Breast epithelium (tissue), 4 donors: ENCODE measurements at regions not wholly inside any gene's neighbourhood (a gene's known extent, or its start where the extent isn't known, plus 50 kb on each side); places are given as distances from the start of the nearest gene placed in this dataset.
A peak's percentile ranks its signal among the peaks of the same experiment; 100 is the strongest.
"Not testable (repeated sequence)": the region's sequence is repeated elsewhere in the genome, so short reads cannot be mapped to it uniquely, and the experiment has no call there.

Experiments used
- DNase-seq, 2 donors: peaks; one replicate each; pipeline ENCODE4 v3.0.0-alpha.2; 2019; ENCODE audit warnings: low spot score in 2 of 2
- H3K27ac ChIP-seq, 2 donors: fragments of 200-600 bp; sonication (generic) in 1 of 2; one replicate each; pipeline ENCODE4 v1.5.1; 2016 to 2019; ENCODE audit warnings: mild to moderate bottlenecking in 1 of 2
- H3K27me3 ChIP-seq, 2 donors: fragments of 200-600 bp; sonication (generic) in 1 of 2; one replicate each; pipeline versions ENCODE4 v1.5.1 to v1.6.0; 2017 to 2019; ENCODE audit warnings: control low read depth in 1 of 2, mild to moderate bottlenecking in 1 of 2
- H3K36me3 ChIP-seq: fragments of 200-600 bp; one replicate; pipeline ENCODE4 v1.5.1; 2019
- H3K4me1 ChIP-seq, 2 donors: fragments of 200-600 bp; sonication (generic); one replicate each; pipeline ENCODE4 v1.5.1; 2016 to 2019; ENCODE audit warnings: control low read depth in 1 of 2
- H3K4me3 ChIP-seq, 3 donors: fragments of 200-600 bp; sonication (generic); 1 replicate in 2 of 3; 2 replicates in 1 of 3; pipeline ENCODE4 v1.5.1; 2016 to 2019; ENCODE audit warnings: mild to moderate bottlenecking in 3 of 3, moderate library complexity in 2 of 3
- H3K9me3 ChIP-seq, 2 donors: fragments of 200-600 bp; sonication (generic) in 1 of 2; one replicate each; pipeline ENCODE4 v1.5.1; 2016 to 2019; ENCODE audit warnings: control low read depth in 1 of 2
- POLR2A ChIP-seq: fragments of 450-650 bp; IDR thresholded peaks from one replicate; pipeline ENCODE4 v1.6.1; 2016; ENCODE audit warnings: antibody characterized with exemption, mild to moderate bottlenecking, moderate library complexity
- POLR2AphosphoS5 ChIP-seq, 3 donors: sonication (generic); formaldehyde crosslinking; IDR thresholded peaks; one replicate each; pipeline ENCODE4 v1.6.1; 2017; ENCODE audit warnings: antibody characterized with exemption in 3 of 3
- intact Hi-C: fragments of 100-400 bp; cut with DNase I; formaldehyde crosslinking; loops from one replicate; pipeline ENCODE4 v1.15.1; 2023; ENCODE audit warnings: low total_unique reads
- TF ChIP-seq, protein P1 (sequence below), 3 donors: fragments of 450-650 bp; IDR thresholded peaks; one replicate each; pipeline ENCODE4 v1.5.1; 2016 to 2017; ENCODE audit warnings: antibody characterized with exemption in 3 of 3, mild to moderate bottlenecking in 3 of 3, moderate library complexity in 3 of 3

DNA sequence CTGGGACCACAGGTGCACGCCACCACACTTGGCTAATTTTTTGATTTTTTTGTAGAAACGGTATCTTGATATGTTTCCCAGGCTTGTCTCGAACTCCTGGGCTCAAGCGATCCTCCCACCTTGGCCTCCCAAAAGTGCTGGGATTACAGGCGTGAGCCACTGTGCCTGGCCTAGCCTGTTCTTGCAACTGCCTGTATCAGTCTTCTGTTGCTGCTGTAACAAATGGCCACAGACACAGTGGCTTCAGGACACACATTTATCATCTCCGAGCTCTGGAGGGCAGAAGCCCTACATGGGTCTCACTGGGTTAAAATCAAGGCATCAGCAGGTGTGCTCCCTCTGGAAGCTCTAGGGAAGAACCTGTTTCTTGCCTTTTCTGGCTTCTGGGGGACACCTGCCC, 79.9 kb upstream of the NCOR2 start:
- Histone ChIP-seq H3K4me1 (no peaks in the 10 kb centered on the region), H3K27ac (no peak overlapping the region), H3K9me3 (peaks cover 6 to 8% of the 10 kb centered on the region in 2 donors), H3K27me3 (no peaks in the 10 kb centered on the region), H3K4me3 (no peak overlapping the region), H3K36me3 (no peaks in the 10 kb centered on the region)
- intact Hi-C loops = no loop called here
- DNase-seq = no peak
- TF ChIP-seq, protein P1, sequence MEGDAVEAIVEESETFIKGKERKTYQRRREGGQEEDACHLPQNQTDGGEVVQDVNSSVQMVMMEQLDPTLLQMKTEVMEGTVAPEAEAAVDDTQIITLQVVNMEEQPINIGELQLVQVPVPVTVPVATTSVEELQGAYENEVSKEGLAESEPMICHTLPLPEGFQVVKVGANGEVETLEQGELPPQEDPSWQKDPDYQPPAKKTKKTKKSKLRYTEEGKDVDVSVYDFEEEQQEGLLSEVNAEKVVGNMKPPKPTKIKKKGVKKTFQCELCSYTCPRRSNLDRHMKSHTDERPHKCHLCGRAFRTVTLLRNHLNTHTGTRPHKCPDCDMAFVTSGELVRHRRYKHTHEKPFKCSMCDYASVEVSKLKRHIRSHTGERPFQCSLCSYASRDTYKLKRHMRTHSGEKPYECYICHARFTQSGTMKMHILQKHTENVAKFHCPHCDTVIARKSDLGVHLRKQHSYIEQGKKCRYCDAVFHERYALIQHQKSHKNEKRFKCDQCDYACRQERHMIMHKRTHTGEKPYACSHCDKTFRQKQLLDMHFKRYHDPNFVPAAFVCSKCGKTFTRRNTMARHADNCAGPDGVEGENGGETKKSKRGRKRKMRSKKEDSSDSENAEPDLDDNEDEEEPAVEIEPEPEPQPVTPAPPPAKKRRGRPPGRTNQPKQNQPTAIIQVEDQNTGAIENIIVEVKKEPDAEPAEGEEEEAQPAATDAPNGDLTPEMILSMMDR (IDR thresholded peaks at IDR 0.05) = no peak
- no peak for TF ChIP-seq POLR2A
- TF ChIP-seq POLR2AphosphoS5 (IDR thresholded peaks at IDR 0.05) = no peak

DNA sequence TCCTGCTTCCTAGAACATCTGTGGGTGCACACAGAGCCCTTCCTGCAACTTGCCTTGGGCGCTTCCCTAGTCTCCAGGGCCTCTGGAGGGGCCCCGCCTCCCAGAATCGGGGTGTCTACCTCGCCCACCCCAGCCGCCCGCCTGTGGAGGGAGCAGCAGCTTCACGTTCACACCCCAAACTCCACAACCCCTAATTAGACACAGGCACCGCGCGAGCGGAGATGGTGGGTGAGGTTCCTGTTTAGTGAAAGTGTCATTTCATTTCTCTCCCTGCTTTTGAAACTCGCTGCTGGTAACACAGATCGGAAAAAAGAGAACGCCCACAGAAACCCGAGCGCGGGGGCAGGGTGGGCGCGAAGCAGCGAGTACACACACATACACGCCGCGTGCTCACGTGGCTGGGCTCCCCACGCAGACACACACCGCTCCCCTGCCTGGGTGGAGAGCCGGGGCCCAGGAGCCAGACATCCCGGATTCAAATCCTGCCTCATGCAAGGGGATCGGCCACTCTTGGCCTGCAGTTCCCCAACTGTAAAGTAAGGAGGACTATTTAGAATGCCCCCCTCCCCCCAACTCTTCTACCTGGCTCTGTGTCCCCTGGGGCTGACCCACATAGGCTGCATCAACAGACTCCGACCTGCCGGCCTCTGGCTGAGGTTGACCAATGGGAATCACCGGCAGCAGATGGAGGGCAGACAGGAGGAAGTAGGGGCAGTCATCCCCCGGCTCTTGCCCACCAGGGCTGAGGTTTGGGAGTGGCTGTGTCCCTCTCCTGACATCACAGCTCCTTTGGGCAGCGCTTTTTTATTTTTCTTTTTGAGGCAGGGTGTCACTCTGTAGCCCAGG, 79.2 kb upstream of the NCOR2 start:
- no peak for DNase-seq
- intact Hi-C loops = no loop called here
- no peaks in the 10 kb centered on the region for H3K27me3 ChIP-seq
- TF ChIP-seq POLR2A (no peak), POLR2AphosphoS5 (IDR thresholded peaks at IDR 0.05) (no peak)
- TF ChIP-seq, protein P1 (IDR thresholded peaks at IDR 0.05) = no peak
- H3K4me3 ChIP-seq = peak overlapping the region in 1 of 3 donors; percentile 46
- H3K27ac ChIP-seq = no peak overlapping the region
- H3K9me3 ChIP-seq = peaks cover 6 to 8% of the 10 kb centered on the region in 2 donors
- no peaks in the 10 kb centered on the region for H3K4me1 ChIP-seq
- no peaks in the 10 kb centered on the region for H3K36me3 ChIP-seq

DNA sequence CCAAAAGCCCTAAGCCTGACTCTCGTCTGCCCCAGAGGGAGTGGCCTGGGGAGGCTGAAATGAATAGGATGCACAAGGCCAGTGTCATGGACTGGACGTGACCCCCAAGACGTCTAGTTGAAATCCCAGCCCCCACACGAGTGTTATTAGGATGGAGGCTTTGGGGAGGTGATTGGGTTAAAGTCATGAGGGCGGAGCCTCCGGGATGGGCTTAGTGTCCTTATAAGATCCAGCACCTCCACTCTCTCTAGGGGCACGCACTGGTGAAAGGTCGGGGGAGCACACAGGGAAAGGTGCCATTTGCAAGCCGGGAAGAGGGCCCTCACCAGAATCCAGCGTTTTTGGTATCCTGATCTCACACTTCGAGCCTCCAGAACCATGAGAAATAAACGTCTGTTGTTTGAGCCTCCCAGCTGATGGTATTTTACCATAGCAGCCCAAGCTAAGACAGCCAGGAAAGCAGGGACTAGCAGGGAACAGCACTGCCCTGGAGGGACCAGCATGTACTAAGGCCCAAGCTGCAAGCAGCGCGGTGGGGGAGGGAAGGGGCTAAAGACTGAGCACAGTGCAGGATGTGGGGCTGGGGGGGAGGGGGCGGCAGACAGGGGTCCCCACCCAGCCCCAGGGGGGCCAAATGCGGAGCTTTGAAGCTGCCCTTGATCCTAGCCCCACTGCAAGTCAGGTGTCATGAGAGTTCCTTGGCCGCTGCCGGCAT, 78.3 kb upstream of the NCOR2 start:
- Histone ChIP-seq H3K4me1 (no peaks in the 10 kb centered on the region), H3K27me3 (no peaks in the 10 kb centered on the region), H3K4me3 (no peak overlapping the region), H3K27ac (no peak overlapping the region), H3K9me3 (peaks cover 6 to 8% of the 10 kb centered on the region in 2 donors), H3K36me3 (no peaks in the 10 kb centered on the region)
- intact Hi-C loops = no loop called here
- TF ChIP-seq, protein P1 (IDR thresholded peaks at IDR 0.05) = no peak
- TF ChIP-seq POLR2AphosphoS5 (IDR thresholded peaks at IDR 0.05) = no peak
- no peak for TF ChIP-seq POLR2A
- no peak for DNase-seq

DNA sequence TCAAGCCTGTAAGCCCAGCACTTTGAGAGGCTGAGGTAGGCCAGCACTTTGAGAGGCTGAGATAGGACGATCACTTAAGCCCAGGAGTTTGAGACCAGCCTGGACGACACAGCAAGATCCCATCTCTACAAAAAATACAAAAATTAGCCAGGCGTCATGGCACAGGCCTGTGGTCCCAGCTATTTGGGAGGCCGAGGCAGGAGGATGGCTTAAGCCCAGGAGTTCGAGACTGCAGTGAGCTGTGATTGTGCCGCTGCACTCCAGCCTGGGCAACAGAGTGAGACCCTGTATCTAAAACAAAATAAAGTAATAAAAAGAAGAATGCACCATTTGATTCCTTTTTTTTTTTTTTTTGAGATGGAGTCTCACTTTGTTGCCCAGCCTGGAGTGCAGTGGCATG, 76.4 kb upstream of the NCOR2 start:
- intact Hi-C loops, H3K9me3 ChIP-seq, H3K27me3 ChIP-seq, H3K4me1 ChIP-seq, DNase-seq, H3K36me3 ChIP-seq, H3K27ac ChIP-seq, H3K4me3 ChIP-seq: not testable (repeated sequence)

DNA sequence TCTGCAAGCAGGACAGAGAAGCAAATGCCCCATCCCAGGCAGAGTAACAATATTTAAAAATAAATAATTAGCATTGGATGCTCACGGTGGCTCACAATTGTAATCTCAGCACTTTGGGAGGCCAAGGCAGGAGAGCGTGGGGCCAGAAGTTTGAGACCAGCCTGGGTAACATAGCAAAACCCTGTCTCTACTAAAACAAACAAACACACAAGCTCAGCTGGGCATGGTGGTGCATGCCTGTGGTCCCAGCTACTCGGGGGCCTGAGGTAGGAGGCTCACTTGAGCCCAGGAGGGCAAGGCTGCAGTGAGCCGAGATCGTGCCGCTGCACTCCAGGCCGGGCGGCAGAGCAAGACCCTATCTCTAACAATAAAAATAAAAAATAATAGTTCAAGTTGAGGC, 74.7 kb upstream of the NCOR2 start:
- no peak overlapping the region for H3K4me3 ChIP-seq
- no peak overlapping the region for H3K27ac ChIP-seq
- no peak for DNase-seq
- intact Hi-C loops = no loop called here
- no peak for TF ChIP-seq POLR2AphosphoS5 (IDR thresholded peaks at IDR 0.05)
- TF ChIP-seq, protein P1 (IDR thresholded peaks at IDR 0.05) = no peak
- no peak for TF ChIP-seq POLR2A
- no peaks in the 10 kb centered on the region for H3K9me3 ChIP-seq
- H3K36me3 ChIP-seq = no peaks in the 10 kb centered on the region
- no peaks in the 10 kb centered on the region for H3K27me3 ChIP-seq
- no peaks in the 10 kb centered on the region for H3K4me1 ChIP-seq
